HCT116 (cell line): ENCODE measurements at regions not wholly inside any gene's neighbourhood (a gene's known extent, or its start where the extent isn't known, plus 50 kb on each side); places are given as distances from the start of the nearest gene placed in this dataset.

Source experiments
- ATAC-seq: fragments of 200-7000 bp; cut with Tn5 transposase; 2 replicates; pipeline ENCODE4 v1.9.1; 2020; ENCODE audit warnings: mild to moderate bottlenecking, moderate library complexity
- BruUV-seq: library from RNA; stranded (reverse); fragments of 400-500 nt; replicated peaks from 2 replicates; lab custom pipeline; 2021; lab: Mats Ljungman, UMichigan
- CTCF ChIA-PET: fragments of 300-600 bp; sonication (Branson Sonifier 250); formaldehyde crosslinking; loops from one replicate; lab custom pipeline; 2021; ENCODE audit warnings: antibody characterized with exemption; lab: Charles Lee
- POLR2A ChIA-PET: fragments of 300-600, 350-600 bp; sonication (Branson Sonifier 250); formaldehyde crosslinking; loops from one replicate; lab custom pipeline; 2021; ENCODE audit warnings: antibody characterized with exemption; lab: Charles Lee
- RAD21 ChIA-PET, 2 experiments: fragments of 300-600 bp; sonication (Branson Sonifier 250); formaldehyde crosslinking; loops; one replicate each; lab custom pipeline; 2023; ENCODE audit warnings: low total read pairs in 2 of 2; ENCODE audit not compliant: uncharacterized antibody in 2 of 2, unreplicated experiment in 2 of 2, low non-redundant PET in 1 of 2; lab: Charles Lee
- DNase-seq: peaks from one replicate; pipeline ENCODE4 v3.0.0-alpha.2; 2010; ENCODE audit warnings: low read depth, low spot score
- H2AFZ ChIP-seq: fragments of 200-600 bp; shearing (Covaris generic), sonication (generic); 2 replicates; pipeline ENCODE4 v1.6.1; 2017; ENCODE audit warnings: low read depth, mixed run types, mixed read lengths, antibody characterized with exemption, low read length; ENCODE audit not compliant: poor library complexity, severe bottlenecking
- H3K27ac ChIP-seq: 2 replicates; pipeline ENCODE4 v1.5.1; 2012; ENCODE audit warnings: low read depth, low read length
- H3K27me3 ChIP-seq: fragments of 200-600 bp; sonication (generic); 2 replicates; pipeline ENCODE4 v1.6.1; 2016; ENCODE audit warnings: mixed run types, low read length, mixed read lengths; ENCODE audit not compliant: insufficient read depth
- H3K36me3 ChIP-seq, 2 experiments: fragments of 200-500 bp in 1 of 2; fragments of 200-600 bp in 1 of 2; sonication (Bioruptor generic) in 1 of 2; sonication (generic) in 1 of 2; 2 replicates each; pipeline versions ENCODE4 v1.5.1 to v1.6.1; 2014 to 2016; ENCODE audit warnings: low read length in 2 of 2, inconsistent platforms in 1 of 2, mixed read lengths in 1 of 2, mixed run types in 1 of 2; ENCODE audit not compliant: insufficient read depth in 2 of 2, control insufficient read depth in 1 of 2
- H3K4me1 ChIP-seq, 2 experiments: fragments of 200-600 bp in 1 of 2; sonication (generic) in 1 of 2; 2 replicates each; pipeline versions ENCODE4 v1.5.1 to v1.6.1; 2012 to 2017; ENCODE audit warnings: low read length in 2 of 2, inconsistent platforms in 1 of 2, mild to moderate bottlenecking in 1 of 2, mixed read lengths in 1 of 2, mixed run types in 1 of 2, moderate library complexity in 1 of 2; ENCODE audit not compliant: insufficient read depth in 2 of 2, control insufficient read depth in 1 of 2
- H3K4me2 ChIP-seq: fragments of 200-600 bp; sonication (generic); 2 replicates; pipeline ENCODE4 v1.6.1; 2017; ENCODE audit warnings: mixed run types, low read length, mixed read lengths
- H3K4me3 ChIP-seq, 2 experiments: fragments of 200-600 bp in 1 of 2; sonication (generic) in 1 of 2; replicated peaks in 1 of 2; 2 replicates each; pipeline ENCODE4 v1.5.1; 2011 to 2016; ENCODE audit warnings: low read length in 2 of 2, control low read depth in 1 of 2, low read depth in 1 of 2, mild to moderate bottlenecking in 1 of 2, mixed read lengths in 1 of 2, mixed run types in 1 of 2
- H3K79me2 ChIP-seq: fragments of 200-600 bp; sonication (generic); 2 replicates; pipeline ENCODE4 v1.6.1; 2017; ENCODE audit warnings: mild to moderate bottlenecking, mixed run types, low read length, moderate library complexity, mixed read lengths; ENCODE audit not compliant: insufficient read depth
- H3K9ac ChIP-seq: fragments of 200-600 bp; sonication (generic); 2 replicates; pipeline ENCODE4 v1.6.1; 2016; ENCODE audit warnings: low read length, mixed read lengths
- H3K9me2 ChIP-seq: fragments of 200-600 bp; sonication (generic), shearing (Covaris generic); 2 replicates; pipeline ENCODE4 v1.6.1; 2017; ENCODE audit warnings: mixed run types, mild to moderate bottlenecking, moderate library complexity; ENCODE audit not compliant: insufficient read depth
- H3K9me3 ChIP-seq, 2 experiments: fragments of 200-500 bp in 1 of 2; fragments of 200-600 bp in 1 of 2; sonication (Bioruptor generic) in 1 of 2; sonication (generic) in 1 of 2; 2 replicates each; pipeline ENCODE4 v1.6.1; 2014 to 2017; ENCODE audit warnings: low read length in 2 of 2, mixed read lengths in 2 of 2, inconsistent platforms in 1 of 2, low read depth in 1 of 2, mild to moderate bottlenecking in 1 of 2, mixed run types in 1 of 2, moderate library complexity in 1 of 2; ENCODE audit not compliant: control insufficient read depth in 1 of 2, insufficient read depth in 1 of 2
- H4K20me1 ChIP-seq: fragments of 200-600 bp; sonication (generic), shearing (Covaris generic); 2 replicates; pipeline ENCODE4 v1.6.1; 2017; ENCODE audit warnings: mixed run types, mild to moderate bottlenecking, moderate library complexity; ENCODE audit not compliant: insufficient read depth
- ATF3 ChIP-seq: IDR thresholded peaks from 2 replicates; pipeline ENCODE4 v1.6.1; 2012
- CTCF ChIP-seq, 3 experiments: fragments of 200-600 bp in 1 of 3; sonication (generic) in 1 of 3; IDR thresholded peaks in 2 of 3; conservative IDR thresholded peaks in 1 of 3; 2 replicates each; pipeline ENCODE4 v1.5.1; 2012 to 2017; ENCODE audit warnings: low read depth in 2 of 3, low read length in 2 of 3, antibody characterized with exemption in 1 of 3, borderline replicate concordance in 1 of 3, control low read depth in 1 of 3, mild to moderate bottlenecking in 1 of 3, mixed read lengths in 1 of 3, mixed run types in 1 of 3, moderate library complexity in 1 of 3; ENCODE audit not compliant: insufficient read depth in 1 of 3
- EGR1 ChIP-seq: IDR thresholded peaks from 2 replicates; pipeline ENCODE4 v1.6.1; 2012; ENCODE audit warnings: low read depth
- ELF1 ChIP-seq: IDR thresholded peaks from 2 replicates; pipeline ENCODE4 v1.6.1; 2012; ENCODE audit warnings: low read depth, borderline replicate concordance
- EZH2 ChIP-seq: fragments of 200-600 bp; sonication (generic); IDR thresholded peaks from 2 replicates; pipeline ENCODE4 v1.6.1; 2017; ENCODE audit warnings: antibody characterized with exemption, mixed run types
- EZH2phosphoT487 ChIP-seq: fragments of 200-600 bp; IDR thresholded peaks from 2 replicates; pipeline ENCODE4 v1.6.1; 2018; ENCODE audit warnings: antibody characterized with exemption, borderline replicate concordance
- FOSL1 ChIP-seq: IDR thresholded peaks from 2 replicates; pipeline ENCODE4 v1.6.1; 2012; ENCODE audit warnings: low read depth
- JUND ChIP-seq: IDR thresholded peaks from 2 replicates; pipeline ENCODE4 v1.6.1; 2012
- REST ChIP-seq: IDR thresholded peaks from 2 replicates; pipeline ENCODE4 v1.6.1; 2012; ENCODE audit warnings: low read depth
- SIN3A ChIP-seq: IDR thresholded peaks from 2 replicates; pipeline ENCODE4 v1.6.1; 2012; ENCODE audit warnings: low read depth
- TCF7L2 ChIP-seq: IDR thresholded peaks from 2 replicates; pipeline ENCODE4 v1.7.0; 2011; ENCODE audit warnings: borderline replicate concordance, inconsistent platforms; ENCODE audit not compliant: insufficient read depth, insufficient read length; ENCODE audit errors: extremely low read depth
- ZBTB33 ChIP-seq: IDR thresholded peaks from 2 replicates; pipeline ENCODE4 v1.6.1; 2011; ENCODE audit warnings: mild to moderate bottlenecking, low read length, moderate library complexity; ENCODE audit not compliant: insufficient replicate concordance; ENCODE audit errors: extremely low read depth
- ZFX ChIP-seq: fragments of 450-650 bp; IDR thresholded peaks from 2 replicates; pipeline ENCODE4 v1.6.1; 2017
- ZNF274 ChIP-seq: fragments of 200-500 bp; sonication (Bioruptor generic); IDR thresholded peaks from 2 replicates; pipeline ENCODE4 v1.6.1; 2014; ENCODE audit warnings: mild to moderate bottlenecking, low read depth, low read length, inconsistent platforms
- intact Hi-C: fragments of 100-400 bp; cut with micrococcal nuclease; formaldehyde crosslinking; loops from 2 replicates; pipeline ENCODE4 v1.10.0; 2022

- intact Hi-C loops, result no loop called here
- DNase-seq, result no peak
- ChIA-PET POLR2A (no interaction called here), RAD21 (no interaction called here), CTCF (no interaction called here)
- no peak for ATAC-seq
- H3K4me1 ChIP-seq, result no peaks in the 10 kb centered on the region
- no TSS peak for BruUV-seq
- H2AFZ ChIP-seq, result no peak overlapping the region
- no peaks in the 10 kb centered on the region for H3K36me3 ChIP-seq
- H3K9me2 ChIP-seq, result no peaks in the 10 kb centered on the region
- no peak overlapping the region for H3K27ac ChIP-seq
- no peaks in the 10 kb centered on the region for H3K27me3 ChIP-seq
- no peak for TF ChIP-seq ZNF274
- no peak for TF ChIP-seq EZH2
- TF ChIP-seq ATF3, result no peak
- TF ChIP-seq ZFX, result no peak
- TF ChIP-seq TCF7L2, result no peak
- TF ChIP-seq ZBTB33, result no peak
- TF ChIP-seq EZH2phosphoT487, result no peak
- no peak for TF ChIP-seq SIN3A
- no peak for TF ChIP-seq ELF1
- TF ChIP-seq CTCF (IDR thresholded peaks at IDR 0.05 in 2 of 3, conservative IDR thresholded peaks at IDR 0.05 in 1 of 3; ENCODE audit: borderline replicate concordance in 1 of 3, insufficient read depth in 1 of 3, low read depth in 2 of 3, low read length in 2 of 3), result no peak
- no peak for TF ChIP-seq REST
- no peak for TF ChIP-seq JUND
- no peak for TF ChIP-seq EGR1
- no peak for TF ChIP-seq FOSL1
- no peak overlapping the region for H3K4me3 ChIP-seq
- no peak overlapping the region for H3K9ac ChIP-seq
- no peak overlapping the region for H3K4me2 ChIP-seq
- no peaks in the 10 kb centered on the region for H4K20me1 ChIP-seq
- H3K9me3 ChIP-seq, result no peaks in the 10 kb centered on the region
- H3K79me2 ChIP-seq, result no peaks in the 10 kb centered on the region
Measured at GRCh38 chrX:121871122-121871521, 823.7 kb downstream of the GLUD2 start.
